KMS-11 (cell line): ENCODE measurements at regions not wholly inside any gene's neighbourhood (a gene's known extent, or its start where the extent isn't known, plus 50 kb on each side); places are given as distances from the start of the nearest gene placed in this dataset.

ENCODE experiments used
- H2AFZ ChIP-seq: fragments of 200-600 bp; sonication (generic); 2 replicates; pipeline ENCODE4 v1.6.1; 2016; ENCODE audit warnings: antibody characterized with exemption, mixed run types, low read depth
- H3K27ac ChIP-seq: fragments of 200-600 bp; sonication (generic); 2 replicates; pipeline ENCODE4 v1.6.1; 2016; ENCODE audit warnings: mild to moderate bottlenecking, mixed run types
- H3K27me3 ChIP-seq: fragments of 200-600 bp; sonication (generic); 2 replicates; pipeline ENCODE4 v1.6.1; 2017; ENCODE audit warnings: mild to moderate bottlenecking, low read depth, mixed run types, moderate library complexity; ENCODE audit not compliant: insufficient read depth
- H3K36me3 ChIP-seq: fragments of 200-600 bp; sonication (generic); 2 replicates; pipeline ENCODE4 v1.6.1; 2017; ENCODE audit warnings: mild to moderate bottlenecking, mixed run types; ENCODE audit not compliant: insufficient read depth
- H3K4me1 ChIP-seq: fragments of 200-600 bp; sonication (generic); 2 replicates; pipeline ENCODE4 v1.6.1; 2016; ENCODE audit warnings: mild to moderate bottlenecking, low read depth, mixed run types; ENCODE audit not compliant: poor library complexity, severe bottlenecking
- H3K4me2 ChIP-seq: fragments of 200-600 bp; sonication (generic); 2 replicates; pipeline ENCODE4 v1.7.0; 2016; ENCODE audit warnings: mild to moderate bottlenecking, mixed run types
- H3K4me3 ChIP-seq: fragments of 200-600 bp; sonication (generic); IDR thresholded peaks from 2 replicates; pipeline ENCODE4 v1.6.1; 2017; ENCODE audit warnings: low read depth, low read length, mixed read lengths; ENCODE audit not compliant: insufficient read depth
- H3K79me2 ChIP-seq: fragments of 200-600 bp; sonication (generic); 2 replicates; pipeline ENCODE4 v1.6.1; 2016; ENCODE audit warnings: low read depth, mixed run types; ENCODE audit not compliant: insufficient read depth
- H3K9ac ChIP-seq: fragments of 200-600 bp; sonication (generic); 2 replicates; pipeline ENCODE4 v1.6.1; 2016; ENCODE audit warnings: mild to moderate bottlenecking, mixed run types
- H4K20me1 ChIP-seq: fragments of 200-600 bp; sonication (generic); 2 replicates; pipeline ENCODE4 v1.6.1; 2016; ENCODE audit warnings: mild to moderate bottlenecking, mixed run types; ENCODE audit not compliant: insufficient read depth
- CTCF ChIP-seq: fragments of 200-600 bp; sonication (generic); conservative IDR thresholded peaks from 2 replicates; pipeline ENCODE4 v1.6.1; 2017; ENCODE audit warnings: low read depth, mild to moderate bottlenecking, antibody characterized with exemption, low read length, moderate library complexity, mixed read lengths

- Histone ChIP-seq H3K79me2 (no peaks in the 10 kb centered on the region), H3K4me3 (no peak overlapping the region), H3K4me2 (no peak overlapping the region), H4K20me1 (no peaks in the 10 kb centered on the region), H3K27me3 (no peaks in the 10 kb centered on the region), H3K36me3 (no peaks in the 10 kb centered on the region), H2AFZ (no peak overlapping the region), H3K4me1 (no peaks in the 10 kb centered on the region), H3K27ac (no peak overlapping the region), H3K9ac (no peak overlapping the region)
- TF ChIP-seq CTCF = no peak
Observed at GRCh38 chr2:239871481-239872435, 153.4 kb downstream of the NDUFA10 start.

DNA sequence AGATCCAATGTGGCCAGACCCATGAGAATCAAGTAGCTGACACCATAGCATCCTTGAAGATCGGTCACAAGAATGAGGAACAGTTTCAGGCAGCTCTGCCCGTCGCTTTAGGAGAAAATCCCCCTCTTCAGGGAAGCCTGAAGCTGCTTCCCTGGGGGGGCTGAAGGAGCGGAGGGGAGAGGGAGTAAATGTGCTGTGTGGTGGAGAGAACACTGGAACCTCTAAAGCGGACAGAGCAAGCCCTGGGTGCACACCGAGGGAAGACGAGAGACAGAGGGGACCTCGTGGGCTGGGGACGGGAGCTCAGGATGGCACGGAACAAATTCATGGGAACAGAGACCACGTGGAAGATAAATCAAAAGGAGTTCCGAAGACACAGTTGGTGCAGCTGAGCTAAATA lies 154.3 kb downstream of the NDUFA10 start:
- Histone ChIP-seq H3K79me2 (no peaks in the 10 kb centered on the region), H3K36me3 (no peaks in the 10 kb centered on the region), H3K4me3 (no peak overlapping the region), H3K27ac (no peak overlapping the region), H3K4me1 (no peaks in the 10 kb centered on the region), H3K27me3 (no peaks in the 10 kb centered on the region), H3K9ac (no peak overlapping the region), H4K20me1 (no peaks in the 10 kb centered on the region), H3K4me2 (no peak overlapping the region), H2AFZ (no peak overlapping the region)
- TF ChIP-seq CTCF = no peak

DNA sequence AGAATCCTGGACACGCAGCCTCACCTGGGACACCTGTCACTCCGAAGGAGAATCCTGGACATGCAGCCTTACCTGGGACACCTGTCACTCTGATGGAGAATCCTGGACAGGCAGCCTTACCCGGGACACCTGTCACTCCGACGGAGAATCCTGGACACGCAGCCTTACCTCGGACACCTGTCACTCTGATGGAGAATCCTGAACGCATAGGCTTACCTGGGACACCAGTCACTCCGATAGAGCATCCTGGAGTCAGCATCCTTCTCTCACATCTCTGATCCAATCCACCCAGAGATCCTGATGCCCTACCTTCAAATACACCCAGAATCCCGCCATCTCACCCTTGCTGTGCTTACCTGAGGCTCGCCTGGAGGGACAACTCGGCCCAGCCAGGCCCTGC lies 154.9 kb downstream of the NDUFA10 start:
- H3K4me1 ChIP-seq = no peaks in the 10 kb centered on the region
- H3K9ac ChIP-seq = no peak overlapping the region
- no peak for TF ChIP-seq CTCF
- H3K4me2 ChIP-seq = no peak overlapping the region
- no peak overlapping the region for H2AFZ ChIP-seq
- no peaks in the 10 kb centered on the region for H3K27me3 ChIP-seq
- no peaks in the 10 kb centered on the region for H4K20me1 ChIP-seq
- H3K36me3 ChIP-seq = no peaks in the 10 kb centered on the region
- H3K4me3 ChIP-seq = no peak overlapping the region
- no peak overlapping the region for H3K27ac ChIP-seq
- H3K79me2 ChIP-seq = no peaks in the 10 kb centered on the region

- H3K4me2 ChIP-seq = no peak overlapping the region
- H3K79me2 ChIP-seq = no peaks in the 10 kb centered on the region
- H3K36me3 ChIP-seq = no peaks in the 10 kb centered on the region
- no peak for TF ChIP-seq CTCF
- H3K27me3 ChIP-seq = no peaks in the 10 kb centered on the region
- no peaks in the 10 kb centered on the region for H4K20me1 ChIP-seq
- no peak overlapping the region for H3K9ac ChIP-seq
- H3K4me1 ChIP-seq = no peaks in the 10 kb centered on the region
- no peak overlapping the region for H3K27ac ChIP-seq
- H2AFZ ChIP-seq = no peak overlapping the region
- no peak overlapping the region for H3K4me3 ChIP-seq
Observed at GRCh38 chr2:239869272-239870155, 155.6 kb downstream of the NDUFA10 start.
